A673 (cell line): ENCODE measurements at regions not wholly inside any gene's neighbourhood (a gene's known extent, or its start where the extent isn't known, plus 50 kb on each side); places are given as distances from the start of the nearest gene placed in this dataset.

Experiments
- BruUV-seq: library from RNA; stranded (reverse); fragments of 400-500 nt; replicated peaks from 2 replicates; lab custom pipeline; 2021; lab: Mats Ljungman, UMichigan
- CTCF ChIA-PET: fragments of 300-600 bp; sonication (Branson Sonifier 250); formaldehyde crosslinking; loops from one replicate; lab custom pipeline; 2022; ENCODE audit warnings: antibody characterized with exemption; lab: Charles Lee
- POLR2A ChIA-PET: fragments of 300-600 bp; sonication (Branson Sonifier 250); formaldehyde crosslinking; loops from one replicate; lab custom pipeline; 2022; ENCODE audit warnings: antibody characterized with exemption; ENCODE audit not compliant: low non-redundant PET; lab: Charles Lee
- DNase-seq: peaks from one replicate; pipeline ENCODE4 v3.0.0-alpha.2; 2015; ENCODE audit warnings: low spot score
- H3K27ac ChIP-seq: fragments of 200-600 bp; sonication (generic); 2 replicates; pipeline ENCODE4 v1.5.1; 2016; ENCODE audit warnings: mixed run types, low read depth, mild to moderate bottlenecking, mixed read lengths, antibody characterized with exemption, low read length; ENCODE audit not compliant: poor library complexity, severe bottlenecking
- H3K27me3 ChIP-seq: fragments of 200-600 bp; sonication (generic); replicated peaks from 2 replicates; pipeline ENCODE4 v1.6.1; 2017; ENCODE audit warnings: mixed run types, low read depth, mild to moderate bottlenecking, mixed read lengths, antibody characterized with exemption, low read length; ENCODE audit not compliant: insufficient read depth, poor library complexity
- H3K36me3 ChIP-seq: fragments of 200-600 bp; sonication (generic); 2 replicates; pipeline ENCODE4 v1.6.1; 2016; ENCODE audit warnings: mixed run types, mild to moderate bottlenecking, mixed read lengths, antibody characterized with exemption, low read length; ENCODE audit not compliant: insufficient read depth, poor library complexity, severe bottlenecking
- H3K4me1 ChIP-seq: fragments of 200-600 bp; sonication (generic); 2 replicates; pipeline ENCODE4 v1.6.1; 2017; ENCODE audit warnings: mixed run types, mild to moderate bottlenecking, mixed read lengths, antibody characterized with exemption, low read length; ENCODE audit not compliant: insufficient read depth, poor library complexity, severe bottlenecking
- H3K4me3 ChIP-seq: fragments of 200-600 bp; sonication (generic); 2 replicates; pipeline ENCODE4 v1.5.1; 2016; ENCODE audit warnings: low read depth, mixed run types, mild to moderate bottlenecking, mixed read lengths, low read length; ENCODE audit not compliant: poor library complexity, severe bottlenecking
- H3K9me3 ChIP-seq: fragments of 200-600 bp; sonication (generic); 2 replicates; pipeline ENCODE4 v1.6.1; 2016; ENCODE audit warnings: mixed run types, low read depth, mild to moderate bottlenecking, mixed read lengths, antibody characterized with exemption, low read length; ENCODE audit not compliant: poor library complexity, severe bottlenecking
- CTCF ChIP-seq: fragments of 300-800, 200-600 bp; sonication (generic); conservative IDR thresholded peaks from 2 replicates; pipeline ENCODE4 v1.5.1; 2017; ENCODE audit warnings: low read depth, mild to moderate bottlenecking, antibody characterized with exemption, low read length, moderate library complexity, mixed read lengths
- EZH2 ChIP-seq: fragments of 200-600 bp; sonication (generic); IDR thresholded peaks from 2 replicates; pipeline ENCODE4 v1.6.1; 2017; ENCODE audit warnings: borderline replicate concordance, low read depth, mild to moderate bottlenecking, mixed read lengths, antibody characterized with exemption, low read length; ENCODE audit not compliant: poor library complexity, severe bottlenecking
- intact Hi-C: fragments of 100-400 bp; cut with micrococcal nuclease; formaldehyde crosslinking; loops from one replicate; pipeline ENCODE4 v1.10.0; 2022; ENCODE audit not compliant: unreplicated experiment

GRCh38 chr18:10143596-10143995, 229.8 kb downstream of the VAPA start:
- ChIA-PET POLR2A (no interaction called here), CTCF (no interaction called here)
- Histone ChIP-seq H3K36me3 (no peaks in the 10 kb centered on the region), H3K27ac (no peak overlapping the region), H3K4me3 (no peak overlapping the region), H3K27me3 (no peaks in the 10 kb centered on the region), H3K9me3 (no peaks in the 10 kb centered on the region), H3K4me1 (peaks cover 6% of the 10 kb centered on the region)
- DNase-seq: no peak
- intact Hi-C loops: no loop called here
- no TSS peak for BruUV-seq
- no peak for TF ChIP-seq EZH2
- TF ChIP-seq CTCF: no peak

- H3K9me3 ChIP-seq: no peaks in the 10 kb centered on the region
- H3K36me3 ChIP-seq: no peaks in the 10 kb centered on the region
- intact Hi-C loops: no loop called here
- H3K4me3 ChIP-seq: no peak overlapping the region
- no peaks in the 10 kb centered on the region for H3K27me3 ChIP-seq
- no peak for DNase-seq
- BruUV-seq: no TSS peak
- ChIA-PET POLR2A (no interaction called here), CTCF (no interaction called here)
- no peak for TF ChIP-seq EZH2
- no peak for TF ChIP-seq CTCF
- H3K27ac ChIP-seq: no peak overlapping the region
- peaks cover under 1% of the 10 kb centered on the region for H3K4me1 ChIP-seq
Measured at GRCh38 chr18:10145546-10145945, 231.7 kb downstream of the VAPA start.

DNA sequence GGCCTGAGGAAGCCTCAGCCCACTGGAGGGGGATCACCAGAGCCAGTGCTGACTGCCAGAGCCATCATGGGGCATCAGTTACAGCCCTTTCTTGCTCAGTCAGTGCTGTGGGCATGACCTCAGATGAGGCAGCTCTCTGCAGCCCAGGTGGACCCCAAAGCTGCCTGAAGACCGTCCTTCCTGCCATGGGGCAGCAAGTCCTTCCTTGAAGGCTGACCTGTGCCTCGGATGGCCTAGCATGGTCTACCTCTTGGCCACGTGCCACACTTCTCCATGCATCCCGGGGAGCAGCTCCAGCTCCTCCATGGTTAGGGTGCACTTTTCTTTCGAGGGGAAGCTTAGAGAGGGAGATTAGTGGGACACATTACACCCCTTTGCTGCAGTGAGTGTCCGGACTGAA, 233.4 kb downstream of the VAPA start:
- intact Hi-C loops: no loop called here
- Histone ChIP-seq H3K4me1 (no peaks in the 10 kb centered on the region), H3K4me3 (no peak overlapping the region), H3K36me3 (no peaks in the 10 kb centered on the region), H3K27ac (no peak overlapping the region), H3K9me3 (no peaks in the 10 kb centered on the region), H3K27me3 (no peaks in the 10 kb centered on the region)
- no TSS peak for BruUV-seq
- no peak for DNase-seq
- ChIA-PET CTCF (no interaction called here), POLR2A (no interaction called here)
- TF ChIP-seq CTCF (no peak), EZH2 (no peak)
